Esophagus muscularis mucosa (tissue), 4 donors: ENCODE measurements at regions not wholly inside any gene's neighbourhood (a gene's known extent, or its start where the extent isn't known, plus 50 kb on each side); places are given as distances from the start of the nearest gene placed in this dataset.

ENCODE experiments used
- DNase-seq: peaks from one replicate; pipeline ENCODE4 v3.0.0-alpha.2; 2017; ENCODE audit errors: extremely low spot score
- H3K27ac ChIP-seq, 4 donors: fragments of 200-600 bp; sonication (generic); replicated peaks in 1 of 4; 1 replicate in 3 of 4; 2 replicates in 1 of 4; pipeline ENCODE4 v1.5.1; 2016 to 2019; ENCODE audit warnings: mild to moderate bottlenecking in 1 of 4
- H3K27me3 ChIP-seq, 4 donors: fragments of 200-600 bp; sonication (generic); one replicate each; pipeline versions ENCODE4 v1.5.1 to v1.6.0; 2016 to 2019
- H3K36me3 ChIP-seq, 4 donors: fragments of 200-600 bp; sonication (generic); one replicate each; pipeline ENCODE4 v1.5.1; 2016 to 2019
- H3K4me1 ChIP-seq, 4 donors: fragments of 200-600 bp; sonication (generic); one replicate each; pipeline ENCODE4 v1.5.1; 2016 to 2019
- H3K4me3 ChIP-seq, 4 donors: fragments of 200-600 bp; sonication (generic); 1 replicate in 2 of 4; 2 replicates in 2 of 4; pipeline ENCODE4 v1.5.1; 2016 to 2019; ENCODE audit warnings: mild to moderate bottlenecking in 4 of 4, moderate library complexity in 1 of 4
- H3K9me3 ChIP-seq, 4 donors: fragments of 200-600 bp; sonication (generic); 1 replicate in 3 of 4; 2 replicates in 1 of 4; pipeline ENCODE4 v1.5.1; 2016 to 2019
- CTCF ChIP-seq, 3 experiments: fragments of 200-600 bp in 2 of 3; fragments of 450-650 bp in 1 of 3; sonication (generic) in 2 of 3; IDR thresholded peaks; one replicate each; pipeline ENCODE4 v1.5.1; 2017 to 2019; ENCODE audit warnings: antibody characterized with exemption in 3 of 3, mild to moderate bottlenecking in 2 of 3, moderate library complexity in 1 of 3
- EP300 ChIP-seq: sonication (generic); formaldehyde crosslinking; IDR thresholded peaks from one replicate; pipeline ENCODE4 v1.6.1; 2017; ENCODE audit warnings: antibody characterized with exemption
- POLR2A ChIP-seq: fragments of 450-650 bp; IDR thresholded peaks from one replicate; pipeline ENCODE4 v1.6.1; 2017; ENCODE audit warnings: antibody characterized with exemption, moderate library complexity, mild to moderate bottlenecking, low read depth
- POLR2AphosphoS5 ChIP-seq, 2 donors: sonication (generic); formaldehyde crosslinking; IDR thresholded peaks; one replicate each; pipeline ENCODE4 v1.6.1; 2017; ENCODE audit warnings: antibody characterized with exemption in 2 of 2
- WGBS: methylation state at CpG from one replicate; pipeline ENCODE4 v1.1.5; 2018; 5-methylcytosine and 5-hydroxymethylcytosine counted together
- intact Hi-C: fragments of 100-400 bp; cut with DNase I; formaldehyde crosslinking; loops from one replicate; pipeline ENCODE4 v1.15.1; 2023

GRCh38 chr4:1470393-1470670 is 64.1 kb upstream of the NKX1-1 start:
- intact Hi-C loops: no loop called here
- Histone ChIP-seq H3K36me3 (no peaks in the 10 kb centered on the region), H3K4me3 (no peak overlapping the region), H3K27me3 (peaks cover 0 to 81% (median 22%) of the 10 kb centered on the region in 4 donors), H3K27ac (no peak overlapping the region), H3K4me1 (peaks cover 3 to 14% (median 11%) of the 10 kb centered on the region in 4 donors), H3K9me3 (no peaks in the 10 kb centered on the region)
- DNase-seq: no peak
- no peak for TF ChIP-seq EP300
- TF ChIP-seq POLR2A: no peak
- no peak for TF ChIP-seq POLR2AphosphoS5 (IDR thresholded peaks at IDR 0.05)
- TF ChIP-seq CTCF (IDR thresholded peaks at IDR 0.05): no peak
- 18% methylated on average over 3 of the region's 7 CpGs for WGBS

- no peak overlapping the region for H3K4me3 ChIP-seq
- intact Hi-C loops: no loop called here
- H3K4me1 ChIP-seq: peaks cover 3 to 14% (median 11%) of the 10 kb centered on the region in 4 donors
- H3K27me3 ChIP-seq: peaks cover 0 to 84% (median 22%) of the 10 kb centered on the region in 4 donors
- no peaks in the 10 kb centered on the region for H3K9me3 ChIP-seq
- TF ChIP-seq EP300 (no peak), CTCF (IDR thresholded peaks at IDR 0.05) (no peak), POLR2AphosphoS5 (IDR thresholded peaks at IDR 0.05) (no peak), POLR2A (no peak)
- DNase-seq: no peak
- WGBS: 71% methylated on average over 21 of the region's 24 CpGs
- no peak overlapping the region for H3K27ac ChIP-seq
- H3K36me3 ChIP-seq: no peaks in the 10 kb centered on the region
Measured at GRCh38 chr4:1469607-1470392, 63.6 kb upstream of the NKX1-1 start.

GRCh38 chr4:1469043-1469442 is 62.8 kb upstream of the NKX1-1 start:
- no peak overlapping the region for H3K4me3 ChIP-seq
- H3K9me3 ChIP-seq: no peaks in the 10 kb centered on the region
- intact Hi-C loops: no loop called here
- WGBS: 74% methylated on average over 3 of the region's 6 CpGs
- no peaks in the 10 kb centered on the region for H3K36me3 ChIP-seq
- peaks cover 0 to 84% (median 22%) of the 10 kb centered on the region in 4 donors for H3K27me3 ChIP-seq
- H3K27ac ChIP-seq: no peak overlapping the region
- DNase-seq: no peak
- H3K4me1 ChIP-seq: peaks cover 3 to 14% (median 11%) of the 10 kb centered on the region in 4 donors
- no peak for TF ChIP-seq CTCF (IDR thresholded peaks at IDR 0.05)
- TF ChIP-seq POLR2A: no peak
- no peak for TF ChIP-seq EP300
- no peak for TF ChIP-seq POLR2AphosphoS5 (IDR thresholded peaks at IDR 0.05)

- no peak overlapping the region for H3K27ac ChIP-seq
- intact Hi-C loops: no loop called here
- WGBS: 93% methylated on average over 6 of the region's 6 CpGs
Measured at GRCh38 chr4:1467581-1468458, 61.6 kb upstream of the NKX1-1 start.

More at GRCh38 chr4:1467581-1468458, 61.6 kb upstream of the NKX1-1 start:
- peaks cover 3 to 14% (median 11%) of the 10 kb centered on the region in 4 donors for H3K4me1 ChIP-seq
- DNase-seq: no peak
- TF ChIP-seq EP300 (no peak), POLR2AphosphoS5 (IDR thresholded peaks at IDR 0.05) (no peak), POLR2A (no peak), CTCF (IDR thresholded peaks at IDR 0.05) (no peak)
- H3K9me3 ChIP-seq: no peaks in the 10 kb centered on the region
- no peaks in the 10 kb centered on the region for H3K36me3 ChIP-seq
- H3K27me3 ChIP-seq: peaks cover 0 to 84% (median 23%) of the 10 kb centered on the region in 4 donors
- H3K4me3 ChIP-seq: no peak overlapping the region
